T-helper 9 cell (primary cell): ENCODE measurements at regions not wholly inside any gene's neighbourhood (a gene's known extent, or its start where the extent isn't known, plus 50 kb on each side); places are given as distances from the start of the nearest gene placed in this dataset.

Source experiments
- DNase-seq: peaks from one replicate; pipeline ENCODE4 v3.0.0-alpha.2; 2020

DNA sequence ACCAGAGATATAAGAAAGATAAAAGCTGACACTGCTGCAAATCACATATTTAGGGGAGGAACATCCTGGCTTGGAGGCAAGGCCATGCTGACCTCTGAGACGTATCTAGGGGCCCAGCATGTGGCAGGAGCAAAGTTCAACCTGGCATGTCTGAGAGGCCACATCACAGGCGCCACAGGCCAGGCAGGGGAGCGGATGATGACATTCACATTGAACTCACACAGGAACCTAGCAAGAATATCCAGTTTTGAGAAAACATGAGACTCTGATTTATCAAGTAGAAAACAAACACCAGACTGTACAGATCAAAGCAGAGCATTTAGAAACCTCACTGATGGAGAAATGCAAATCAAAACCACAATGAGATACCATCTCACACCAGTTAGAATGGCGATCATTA, 64.2 kb upstream of the STK32A start:
- no peak for DNase-seq

DNA sequence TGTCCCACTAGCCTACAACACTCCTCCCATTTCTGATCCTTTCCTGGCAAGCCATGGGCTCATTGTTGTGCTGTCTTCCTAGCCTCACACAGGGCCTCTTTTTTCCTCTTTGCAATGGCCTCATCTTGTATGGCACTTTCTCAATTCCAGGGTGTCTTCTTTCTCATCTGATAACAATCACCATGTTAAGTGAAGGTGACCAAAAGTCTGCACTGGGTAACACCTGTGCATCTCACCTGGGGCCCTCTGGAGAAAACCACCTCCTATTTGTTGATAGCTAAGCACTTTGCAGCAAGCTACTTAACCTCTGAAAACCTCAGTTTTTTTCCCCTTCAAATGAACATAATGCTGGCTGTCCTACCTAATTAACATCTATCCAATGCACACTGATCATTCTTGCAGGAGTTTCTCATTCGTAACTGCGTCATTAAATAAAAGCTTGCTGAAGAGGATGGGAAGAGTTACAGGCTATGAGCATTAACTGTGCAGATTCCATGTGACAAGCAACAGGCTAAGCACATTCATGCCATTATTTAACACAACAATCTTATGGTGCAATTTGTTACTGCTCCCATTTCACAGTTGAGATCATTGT, 60.1 kb upstream of the STK32A start:
- DNase-seq = no peak

DNA sequence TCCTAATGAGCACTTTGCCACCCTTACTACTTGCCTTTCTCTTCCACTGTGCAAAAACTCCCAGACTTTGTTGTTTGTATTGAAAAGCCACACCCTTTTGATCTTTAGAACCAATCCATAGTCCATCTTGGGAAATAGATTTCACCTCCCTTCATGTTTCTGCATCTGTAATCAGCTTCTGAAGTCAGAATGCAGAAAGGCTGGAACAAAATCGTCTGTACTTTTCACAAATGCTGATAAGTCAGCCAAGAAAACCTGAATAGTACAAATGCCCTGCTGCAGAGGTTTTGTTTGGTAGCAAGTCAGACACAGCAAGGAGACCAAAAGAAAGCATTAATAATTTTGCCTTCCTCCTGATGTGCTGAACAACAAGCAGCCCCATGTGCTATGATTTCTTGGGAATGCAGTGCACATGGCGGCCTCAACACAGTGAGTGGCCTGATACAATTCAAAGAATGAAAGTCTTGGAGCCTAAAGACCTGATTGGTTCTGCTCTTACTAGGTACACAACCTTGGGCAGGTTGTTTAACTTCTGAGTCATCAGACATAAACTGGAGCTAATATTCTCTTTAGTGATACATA, 59.2 kb upstream of the STK32A start:
- no peak for DNase-seq

DNA sequence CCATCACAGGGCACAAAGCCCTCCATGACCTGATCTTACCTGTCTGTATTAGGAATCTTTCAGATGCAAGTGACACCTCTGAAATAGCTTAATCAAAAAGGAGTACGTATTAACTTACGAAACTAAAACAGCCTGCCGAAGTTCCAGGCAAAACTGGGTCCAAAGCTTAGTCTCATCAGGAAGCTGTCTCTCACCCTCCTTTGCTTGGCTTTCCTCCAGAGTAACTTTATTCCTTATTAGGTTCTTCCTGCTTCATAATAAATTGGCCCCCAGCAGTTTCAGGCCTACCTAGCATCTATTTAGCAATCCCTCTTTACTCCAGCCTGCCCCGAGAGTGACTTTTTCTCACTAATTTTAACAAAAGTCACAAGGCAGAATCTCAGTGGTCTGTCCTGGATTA, 58.4 kb upstream of the STK32A start:
- DNase-seq = no peak

DNA sequence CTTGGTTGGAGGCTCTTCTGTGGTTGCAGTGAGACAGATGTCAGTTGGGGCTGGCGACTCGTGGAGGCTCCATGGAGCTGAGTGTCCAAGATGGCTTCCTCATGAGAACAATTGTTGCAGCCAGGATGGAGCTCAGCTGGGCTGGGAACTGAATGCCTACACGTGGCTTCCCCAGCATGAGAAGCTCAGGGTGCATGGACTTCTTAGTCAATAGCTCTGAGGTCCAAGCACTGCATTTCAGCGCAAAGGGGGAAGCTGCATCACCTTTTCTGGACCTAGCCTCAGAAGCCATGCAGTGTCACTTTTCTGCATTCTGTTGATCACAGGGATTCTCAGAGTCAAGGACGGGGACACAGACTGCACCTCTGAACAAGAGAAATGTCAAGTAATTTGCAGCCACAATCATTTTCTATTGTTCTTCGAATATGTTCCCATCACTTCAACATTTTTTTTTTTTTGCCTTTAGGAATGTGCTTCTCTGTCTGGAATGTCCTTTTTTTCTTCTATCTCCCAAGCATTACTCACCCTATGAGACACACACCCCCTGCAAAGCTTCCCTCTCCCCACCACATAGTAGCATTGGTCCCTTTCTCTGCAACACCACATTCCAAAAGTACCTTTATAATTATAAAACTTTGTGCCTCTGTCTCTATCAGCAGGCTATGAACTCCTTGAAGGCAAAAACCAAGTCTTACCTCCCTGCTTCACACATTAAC, 57.5 kb upstream of the STK32A start:
- no peak for DNase-seq

DNA sequence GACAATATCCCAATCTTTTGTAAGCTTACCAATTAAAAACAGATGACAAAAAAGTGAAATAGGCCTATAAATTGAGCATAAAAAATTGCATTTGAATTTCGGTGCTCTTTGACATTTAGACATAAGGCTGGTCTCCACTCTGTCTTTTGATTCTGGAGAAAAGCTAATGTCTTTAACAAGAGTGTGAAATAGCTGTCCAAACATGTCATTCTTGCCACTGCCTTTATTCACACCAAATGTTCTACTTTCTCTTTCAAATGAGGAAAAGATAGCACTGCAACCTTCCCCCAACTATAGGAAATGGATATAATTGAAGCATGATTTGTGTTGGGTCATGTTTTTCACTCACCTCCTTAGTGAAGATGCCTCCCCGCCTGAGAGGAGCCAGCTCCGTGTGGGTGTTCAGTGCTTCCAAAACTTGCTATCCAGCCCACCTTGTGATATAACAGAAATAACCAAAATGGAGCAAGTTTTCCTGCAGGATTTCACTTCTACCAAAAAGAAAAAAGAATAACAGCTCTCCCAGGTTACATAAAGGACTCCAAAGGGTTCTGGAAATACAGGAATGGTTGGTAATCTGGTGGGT, 55.2 kb upstream of the STK32A start:
- DNase-seq = no peak

DNA sequence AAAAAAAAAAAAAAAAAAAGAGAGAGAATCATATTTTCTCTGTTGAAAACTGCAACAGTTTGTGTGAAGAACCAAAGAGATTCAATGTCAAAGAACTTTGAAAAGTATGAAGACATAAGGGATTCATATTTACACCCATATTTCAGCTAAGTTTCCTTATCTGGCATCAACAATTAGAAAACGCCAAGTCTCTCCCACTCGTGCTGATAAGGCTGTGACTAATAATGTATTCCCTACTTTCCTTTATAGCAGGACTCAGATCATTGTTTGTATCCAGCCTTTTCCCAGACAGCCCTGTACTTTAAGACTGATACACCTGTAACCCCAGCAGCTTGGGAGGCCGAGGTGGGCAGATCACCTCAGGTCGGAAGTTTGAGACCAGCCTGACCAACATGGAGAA, 54.1 kb upstream of the STK32A start:
- no peak for DNase-seq
